NB4 (cell line): ENCODE measurements at regions not wholly inside any gene's neighbourhood (a gene's known extent, or its start where the extent isn't known, plus 50 kb on each side); places are given as distances from the start of the nearest gene placed in this dataset.

Experiments
- CTCF ChIP-seq: IDR thresholded peaks from one replicate; pipeline ENCODE4 v1.5.1; 2012; ENCODE audit warnings: low read depth, low read length
- POLR2A ChIP-seq: IDR thresholded peaks from 2 replicates; pipeline ENCODE4 v1.6.1; 2011; ENCODE audit warnings: mild to moderate bottlenecking; ENCODE audit not compliant: insufficient read length; ENCODE audit errors: extremely low read depth

GRCh38 chr12:13359636-13360035 lies 163.1 kb downstream of the EMP1 start:
- TF ChIP-seq POLR2A = no peak
- TF ChIP-seq CTCF = no peak
